ENCODE measurements at regions not wholly inside any gene's neighbourhood (a gene's known extent, or its start where the extent isn't known, plus 50 kb on each side); places are given as distances from the start of the nearest gene placed in this dataset.
A peak's percentile ranks its signal among the peaks of the same experiment; 100 is the strongest.

DNA sequence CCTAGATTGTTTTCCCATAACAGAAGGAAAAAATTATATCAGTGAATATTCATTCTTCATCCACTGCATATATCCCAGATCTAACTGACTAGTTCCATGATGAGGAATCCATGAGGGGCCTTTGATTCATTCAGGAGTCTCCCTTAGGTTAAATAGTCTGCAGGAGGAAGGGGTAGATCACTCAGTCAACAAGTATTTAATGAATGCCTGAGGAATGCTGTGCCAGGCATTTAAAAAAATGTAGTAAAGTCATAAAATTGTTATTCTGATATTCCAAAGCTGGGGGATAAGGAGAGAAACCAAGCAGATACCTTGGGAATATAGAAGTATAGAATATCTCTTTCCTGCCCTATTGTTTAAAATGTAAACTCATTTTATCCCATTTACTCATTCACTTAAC, 216.2 kb upstream of the CAND1 start:
- H3K9me3 ChIP-seq (ENCODE audit: control insufficient read depth in 2 of 2, insufficient read depth in 1 of 2, low read length in 1 of 2) = no peaks in the 10 kb centered on the region
- DNase-seq (ENCODE audit: low read depth in 6 of 9, low spot score in 9 of 9) = no peak

DNA sequence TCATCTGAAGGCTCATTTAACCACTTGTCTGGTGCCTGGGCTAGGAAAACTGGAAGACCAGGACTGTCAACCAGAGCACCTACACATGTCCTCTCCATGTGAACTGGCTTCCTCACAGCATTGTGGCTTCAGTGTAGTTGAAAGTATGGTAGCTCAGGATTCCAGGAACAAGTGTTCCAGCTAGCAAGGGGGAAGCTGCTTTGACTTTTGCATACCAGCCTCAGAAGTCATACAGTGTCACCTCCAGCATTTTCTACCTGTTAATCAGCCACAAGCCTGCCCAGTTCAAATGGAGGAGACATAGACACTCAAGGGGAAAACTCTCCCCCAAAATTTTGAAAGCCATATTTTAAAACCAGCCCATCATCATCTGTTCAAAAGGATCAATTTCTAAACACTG, 212.8 kb upstream of the CAND1 start:
- Histone ChIP-seq H3K4me1 (ENCODE audit: control insufficient read depth in 2 of 2, insufficient read depth in 2 of 2, low read length in 2 of 2) (no peaks in the 10 kb centered on the region), H3K9me3 (ENCODE audit: control insufficient read depth in 2 of 2, insufficient read depth in 1 of 2, low read length in 1 of 2) (no peaks in the 10 kb centered on the region), H3K27me3 (ENCODE audit: control insufficient read depth in 2 of 2, insufficient read depth in 1 of 2, low read length in 1 of 2) (peaks cover 0 to 3% of the 10 kb centered on the region in 2 donors), H3K27ac (ENCODE audit: low read depth in 1 of 2, low read length in 1 of 2) (no peak overlapping the region), H3K4me3 (ENCODE audit: low read length in 2 of 2) (no peak overlapping the region), H3K36me3 (ENCODE audit: control insufficient read depth in 2 of 2, insufficient read depth in 2 of 2, low read length in 1 of 2) (no peaks in the 10 kb centered on the region)
- DNase-seq (ENCODE audit: low read depth in 6 of 9, low spot score in 9 of 9) = no peak

More for the DNA sequence above, 216.2 kb upstream of the CAND1 start:
- no peaks in the 10 kb centered on the region for H3K36me3 ChIP-seq (ENCODE audit: control insufficient read depth in 2 of 2, insufficient read depth in 2 of 2, low read length in 1 of 2)
- no peaks in the 10 kb centered on the region for H3K4me1 ChIP-seq (ENCODE audit: control insufficient read depth in 2 of 2, insufficient read depth in 2 of 2, low read length in 2 of 2)
- H3K27ac ChIP-seq (ENCODE audit: low read depth in 1 of 2, low read length in 1 of 2) = no peak overlapping the region
- no peaks in the 10 kb centered on the region for H3K27me3 ChIP-seq (ENCODE audit: control insufficient read depth in 2 of 2, insufficient read depth in 1 of 2, low read length in 1 of 2)
- no peak overlapping the region for H3K4me3 ChIP-seq (ENCODE audit: low read length in 2 of 2)

GRCh38 chr12:67057072-67057471, 212.1 kb upstream of the CAND1 start:
- Histone ChIP-seq H3K9me3 (ENCODE audit: control insufficient read depth in 2 of 2, insufficient read depth in 1 of 2, low read length in 1 of 2) (no peaks in the 10 kb centered on the region), H3K4me3 (ENCODE audit: low read length in 2 of 2) (no peak overlapping the region), H3K4me1 (ENCODE audit: control insufficient read depth in 2 of 2, insufficient read depth in 2 of 2, low read length in 2 of 2) (no peaks in the 10 kb centered on the region), H3K27ac (ENCODE audit: low read depth in 1 of 2, low read length in 1 of 2) (no peak overlapping the region), H3K27me3 (ENCODE audit: control insufficient read depth in 2 of 2, insufficient read depth in 1 of 2, low read length in 1 of 2) (peaks cover 0 to 3% of the 10 kb centered on the region in 2 donors), H3K36me3 (ENCODE audit: control insufficient read depth in 2 of 2, insufficient read depth in 2 of 2, low read length in 1 of 2) (no peaks in the 10 kb centered on the region)
- 94% methylated on average over 5 of the region's 5 CpGs for WGBS
- no peak for DNase-seq (ENCODE audit: low read depth in 6 of 9, low spot score in 9 of 9)

DNA sequence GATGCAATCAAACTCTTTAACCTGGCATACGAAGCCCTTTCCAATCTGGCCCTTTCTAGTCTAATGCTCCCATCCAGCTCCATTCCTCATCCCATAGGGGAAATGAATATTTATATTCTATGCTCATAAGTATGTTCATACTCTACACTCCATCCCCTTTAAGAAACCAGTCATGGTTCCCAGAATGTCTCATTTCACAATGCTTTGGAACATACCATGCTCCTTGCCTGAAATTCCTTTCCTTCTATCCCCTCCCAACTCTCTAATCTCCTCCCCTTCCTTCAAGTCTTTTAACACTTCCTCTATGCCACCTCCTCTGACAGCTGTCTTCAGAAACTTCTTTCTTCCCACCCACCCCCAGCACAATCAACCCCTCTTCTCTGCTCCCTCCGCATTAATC, 207.0 kb upstream of the CAND1 start:
- WGBS = 97% methylated on average over 2 of the region's 2 CpGs
- Histone ChIP-seq H3K36me3 (ENCODE audit: control insufficient read depth in 2 of 2, insufficient read depth in 2 of 2, low read length in 1 of 2) (no peaks in the 10 kb centered on the region), H3K9me3 (ENCODE audit: control insufficient read depth in 2 of 2, insufficient read depth in 1 of 2, low read length in 1 of 2) (no peaks in the 10 kb centered on the region), H3K27me3 (ENCODE audit: control insufficient read depth in 2 of 2, insufficient read depth in 1 of 2, low read length in 1 of 2) (peaks cover 2 to 14% of the 10 kb centered on the region in 2 donors), H3K4me1 (ENCODE audit: control insufficient read depth in 2 of 2, insufficient read depth in 2 of 2, low read length in 2 of 2) (no peaks in the 10 kb centered on the region), H3K4me3 (ENCODE audit: low read length in 2 of 2) (no peak overlapping the region), H3K27ac (ENCODE audit: low read depth in 1 of 2, low read length in 1 of 2) (no peak overlapping the region)
- DNase-seq (ENCODE audit: low read depth in 6 of 9, low spot score in 9 of 9) = no peak

DNA sequence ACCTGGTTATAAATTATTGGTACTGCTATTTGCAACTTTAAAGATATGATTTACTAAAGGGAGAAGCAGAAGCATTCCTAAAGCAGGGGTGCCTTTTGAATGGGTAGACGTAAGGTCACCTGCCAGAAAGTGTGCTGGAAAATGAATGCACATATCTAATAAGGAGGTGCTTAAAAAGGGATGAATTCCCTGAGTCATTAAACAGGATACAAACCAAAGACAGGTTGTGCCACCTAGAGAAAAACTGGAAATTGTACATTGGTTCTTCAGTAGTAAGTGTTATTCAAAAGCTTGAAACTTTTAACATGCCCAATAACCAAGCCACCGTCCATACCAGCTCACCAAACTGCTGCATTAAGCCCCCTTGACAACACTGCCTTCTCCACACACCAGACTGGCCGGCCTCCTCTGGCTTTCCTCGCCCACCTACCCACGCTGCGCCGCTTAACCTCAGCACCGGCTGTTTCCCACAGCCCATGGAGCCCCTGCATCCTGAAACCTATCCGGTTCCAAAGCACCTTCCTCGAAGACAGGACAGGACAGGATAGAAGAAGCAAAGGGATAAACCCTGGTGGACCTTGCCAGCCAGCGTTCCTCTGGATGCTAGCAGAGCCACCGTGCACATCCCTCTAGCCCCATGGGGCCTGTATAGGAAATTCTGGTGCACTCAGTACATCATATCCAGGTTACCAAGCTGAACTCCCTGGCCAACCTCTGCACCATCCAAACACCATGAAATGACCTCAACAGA, 201.5 kb upstream of the CAND1 start:
- Histone ChIP-seq H3K27me3 (ENCODE audit: control insufficient read depth in 2 of 2, insufficient read depth in 1 of 2, low read length in 1 of 2) (peaks cover 26 to 53% of the 10 kb centered on the region in 2 donors), H3K36me3 (ENCODE audit: control insufficient read depth in 2 of 2, insufficient read depth in 2 of 2, low read length in 1 of 2) (no peaks in the 10 kb centered on the region), H3K9me3 (ENCODE audit: control insufficient read depth in 2 of 2, insufficient read depth in 1 of 2, low read length in 1 of 2) (no peaks in the 10 kb centered on the region), H3K4me1 (ENCODE audit: control insufficient read depth in 2 of 2, insufficient read depth in 2 of 2, low read length in 2 of 2) (peaks cover 0 to 11% of the 10 kb centered on the region in 2 donors), H3K27ac (ENCODE audit: low read depth in 1 of 2, low read length in 1 of 2) (no peak overlapping the region), H3K4me3 (ENCODE audit: low read length in 2 of 2) (no peak overlapping the region)
- 41% methylated on average over 12 of the region's 12 CpGs for WGBS
- no peak for DNase-seq (ENCODE audit: low read depth in 6 of 9, low spot score in 9 of 9)

DNA sequence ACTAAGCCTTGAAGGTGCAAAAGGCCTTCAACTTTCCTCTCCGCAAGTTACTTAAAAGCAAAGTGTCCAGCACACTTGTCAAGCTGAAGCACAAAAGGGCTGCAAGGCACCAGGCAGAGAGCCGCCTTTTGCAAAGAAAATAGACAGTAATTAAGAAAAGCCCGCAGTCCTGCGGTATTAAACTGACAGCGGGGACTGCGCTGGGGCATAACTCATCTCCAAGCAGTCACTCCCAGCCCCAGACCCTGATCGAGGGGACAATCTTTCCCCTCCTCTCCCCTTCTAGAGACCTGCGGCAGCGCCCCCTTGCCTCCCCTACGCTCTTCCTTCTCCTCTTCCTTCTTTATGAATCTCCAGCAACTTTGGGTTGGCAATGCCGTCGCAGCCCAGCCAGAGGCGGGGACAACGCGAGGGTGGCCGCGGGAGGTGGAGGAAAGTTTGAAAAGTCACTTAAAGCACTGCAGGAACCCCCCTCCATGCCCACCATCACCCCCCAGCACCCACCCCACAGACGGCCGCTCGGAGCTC, 200.9 kb upstream of the CAND1 start:
- Histone ChIP-seq H3K36me3 (ENCODE audit: control insufficient read depth in 2 of 2, insufficient read depth in 2 of 2, low read length in 1 of 2) (no peaks in the 10 kb centered on the region), H3K4me1 (ENCODE audit: control insufficient read depth in 2 of 2, insufficient read depth in 2 of 2, low read length in 2 of 2) (peaks cover 0 to 11% of the 10 kb centered on the region in 2 donors), H3K27ac (ENCODE audit: low read depth in 1 of 2, low read length in 1 of 2) (no peak overlapping the region), H3K9me3 (ENCODE audit: control insufficient read depth in 2 of 2, insufficient read depth in 1 of 2, low read length in 1 of 2) (no peaks in the 10 kb centered on the region), H3K27me3 (ENCODE audit: control insufficient read depth in 2 of 2, insufficient read depth in 1 of 2, low read length in 1 of 2) (peaks cover 26 to 53% of the 10 kb centered on the region in 2 donors), H3K4me3 (ENCODE audit: low read length in 2 of 2) (peak overlapping the region in 1 of 2 donors; percentile 69)
- DNase-seq (ENCODE audit: low read depth in 6 of 9, low spot score in 9 of 9) = peak in 1 of 9 donors; percentile 26
- WGBS = 4% methylated on average over 20 of the region's 20 CpGs

DNA sequence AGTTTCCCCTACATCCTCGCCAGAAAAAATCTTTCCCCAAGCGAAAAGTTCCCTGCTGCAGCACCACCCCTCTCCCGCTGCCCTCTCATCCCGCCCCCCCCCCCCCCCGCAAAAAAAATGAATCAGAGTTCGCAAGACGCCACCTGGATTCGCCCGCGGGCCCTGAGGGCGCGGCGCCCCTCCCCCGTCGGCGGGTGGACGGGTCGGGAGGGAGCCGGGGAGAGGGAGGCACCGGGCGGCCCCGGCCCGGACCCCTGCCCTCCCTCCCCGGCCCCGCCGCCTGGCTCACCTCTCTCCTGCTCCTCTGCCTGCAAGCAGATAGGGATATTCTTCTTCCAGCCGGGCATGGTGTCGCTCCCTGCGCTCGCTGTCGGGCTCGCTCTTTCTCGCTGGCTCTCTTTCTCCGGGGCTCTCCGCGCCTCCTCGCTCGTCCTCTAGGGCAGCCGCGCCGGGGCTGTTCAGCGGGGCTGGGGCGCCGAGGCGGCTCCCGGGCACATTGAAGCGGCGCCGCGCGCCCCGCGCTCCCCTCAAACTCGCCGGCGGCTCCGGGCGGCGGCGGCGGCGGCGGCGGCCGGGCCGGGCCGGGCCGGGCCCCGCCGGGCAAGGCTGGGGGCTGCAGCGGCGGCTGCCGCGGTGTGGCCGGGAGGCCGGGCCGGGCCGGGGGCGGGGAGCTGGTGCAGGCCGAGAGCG, 200.3 kb upstream of the CAND1 start:
- peaks cover 26 to 53% of the 10 kb centered on the region in 2 donors for H3K27me3 ChIP-seq (ENCODE audit: control insufficient read depth in 2 of 2, insufficient read depth in 1 of 2, low read length in 1 of 2)
- DNase-seq (ENCODE audit: low read depth in 6 of 9, low spot score in 9 of 9) = peak in 4 of 9 donors; percentile 19 to 53 (median 30)

DNA sequence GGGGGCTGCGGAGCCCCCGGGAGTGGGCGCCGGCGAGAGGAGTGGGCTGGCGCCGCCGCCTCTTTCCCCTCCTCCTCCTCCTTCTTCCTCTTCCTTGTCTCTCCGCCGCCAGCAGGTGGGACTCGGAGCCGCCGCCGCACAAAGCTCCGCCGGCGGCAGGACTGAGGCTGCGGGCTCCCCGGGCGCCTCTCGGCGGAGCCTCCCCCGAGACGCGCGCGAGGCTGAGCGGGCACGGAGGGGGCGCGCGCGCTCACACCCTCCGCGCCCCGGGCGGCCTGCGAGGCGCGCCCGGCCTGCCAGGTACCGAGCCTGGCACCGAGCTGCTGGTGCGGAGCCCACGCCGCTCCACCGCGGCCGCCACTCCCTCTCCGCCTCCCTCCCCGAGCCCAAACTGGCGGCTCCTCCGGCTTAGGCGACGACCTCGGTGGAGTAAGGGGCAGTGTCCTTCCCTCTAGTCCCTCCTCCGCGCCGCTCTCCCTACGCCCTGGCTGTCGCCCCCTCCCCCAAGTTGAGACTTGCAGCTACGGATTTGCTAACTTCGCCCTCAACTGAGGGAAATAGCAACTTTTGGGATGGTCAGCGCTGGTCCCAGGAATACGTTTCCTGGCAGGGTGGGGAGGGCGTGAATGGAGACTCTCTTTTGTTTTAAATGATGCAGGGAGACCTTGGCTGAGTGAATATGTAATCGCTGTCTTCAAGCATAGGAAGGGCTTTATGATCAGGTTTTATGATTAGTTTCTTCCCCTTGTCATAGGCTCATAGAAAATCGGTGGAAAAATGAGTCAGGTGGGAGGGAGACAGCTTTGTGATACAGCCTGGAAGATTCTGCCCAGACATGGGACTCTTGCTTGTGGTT, 199.5 kb upstream of the CAND1 start:
- Histone ChIP-seq H3K27me3 (ENCODE audit: control insufficient read depth in 2 of 2, insufficient read depth in 1 of 2, low read length in 1 of 2) (peaks cover 26 to 53% of the 10 kb centered on the region in 2 donors), H3K4me1 (ENCODE audit: control insufficient read depth in 2 of 2, insufficient read depth in 2 of 2, low read length in 2 of 2) (peaks cover 0 to 11% of the 10 kb centered on the region in 2 donors), H3K27ac (ENCODE audit: low read depth in 1 of 2, low read length in 1 of 2) (no peak overlapping the region), H3K36me3 (ENCODE audit: control insufficient read depth in 2 of 2, insufficient read depth in 2 of 2, low read length in 1 of 2) (no peaks in the 10 kb centered on the region), H3K9me3 (ENCODE audit: control insufficient read depth in 2 of 2, insufficient read depth in 1 of 2, low read length in 1 of 2) (no peaks in the 10 kb centered on the region), H3K4me3 (ENCODE audit: low read length in 2 of 2) (peak overlapping the region; percentile 28 to 69)
- WGBS = 3% methylated on average over 68 of the region's 68 CpGs
- peak in 4 of 9 donors; percentile 13 to 59 (median 32) for DNase-seq (ENCODE audit: low read depth in 6 of 9, low spot score in 9 of 9)

More for the DNA sequence above, 200.3 kb upstream of the CAND1 start:
- under 1% methylated on average over 81 of the region's 81 CpGs for WGBS
- Histone ChIP-seq H3K4me1 (ENCODE audit: control insufficient read depth in 2 of 2, insufficient read depth in 2 of 2, low read length in 2 of 2) (peaks cover 0 to 11% of the 10 kb centered on the region in 2 donors), H3K9me3 (ENCODE audit: control insufficient read depth in 2 of 2, insufficient read depth in 1 of 2, low read length in 1 of 2) (no peaks in the 10 kb centered on the region), H3K36me3 (ENCODE audit: control insufficient read depth in 2 of 2, insufficient read depth in 2 of 2, low read length in 1 of 2) (no peaks in the 10 kb centered on the region), H3K27ac (ENCODE audit: low read depth in 1 of 2, low read length in 1 of 2) (peak overlapping the region in 1 of 2 donors; percentile 31), H3K4me3 (ENCODE audit: low read length in 2 of 2) (peak overlapping the region in 1 of 2 donors; percentile 69)

Measured in thymus (tissue), 11 donors.